Mucosa of descending colon (tissue), 3 donors: ENCODE measurements at regions not wholly inside any gene's neighbourhood (a gene's known extent, or its start where the extent isn't known, plus 50 kb on each side); places are given as distances from the start of the nearest gene placed in this dataset.

Experiments
- ATAC-seq: fragments of 200-7000 bp; cut with Tn5 transposase; one replicate; pipeline ENCODE4 v1.9.1; 2020; ENCODE audit warnings: mild to moderate bottlenecking, moderate library complexity
- DNase-seq, 3 donors: peaks; one replicate each; pipeline ENCODE4 v3.0.0-alpha.2; 2020
- H3K36me3 ChIP-seq: fragments of 200-600 bp; one replicate; pipeline ENCODE4 v1.8.0; 2021; ENCODE audit warnings: low read depth, mild to moderate bottlenecking
- H3K4me1 ChIP-seq: fragments of 200-600 bp; one replicate; pipeline ENCODE4 v1.8.0; 2021; ENCODE audit warnings: low read depth, mild to moderate bottlenecking
- H3K4me3 ChIP-seq: fragments of 200-600 bp; one replicate; pipeline ENCODE4 v1.8.0; 2021; ENCODE audit warnings: mild to moderate bottlenecking
- H3K9me3 ChIP-seq: fragments of 200-600 bp; one replicate; pipeline ENCODE4 v1.8.0; 2021; ENCODE audit warnings: mild to moderate bottlenecking
- intact Hi-C, 2 donors: fragments of 100-400 bp; cut with DNase I in 1 of 2; cut with micrococcal nuclease in 1 of 2; formaldehyde crosslinking; loops; one replicate each; pipeline versions ENCODE4 v1.11.0 to v1.11.1; 2022; cut with DNase I, micrococcal nuclease
- TF ChIP-seq, protein P1 (sequence below): fragments of 200-600 bp; IDR thresholded peaks from one replicate; pipeline ENCODE4 v1.8.0; 2022; ENCODE audit warnings: antibody characterized with exemption, mild to moderate bottlenecking
- donor health status: DM: no; HTN: no; CAD: no; lungs with moderate emphysema.
- donor health status: DM: no; HTN: no; CAD: no.
- donor health status: DM: no; HTN: yes; CAD: no.

DNA sequence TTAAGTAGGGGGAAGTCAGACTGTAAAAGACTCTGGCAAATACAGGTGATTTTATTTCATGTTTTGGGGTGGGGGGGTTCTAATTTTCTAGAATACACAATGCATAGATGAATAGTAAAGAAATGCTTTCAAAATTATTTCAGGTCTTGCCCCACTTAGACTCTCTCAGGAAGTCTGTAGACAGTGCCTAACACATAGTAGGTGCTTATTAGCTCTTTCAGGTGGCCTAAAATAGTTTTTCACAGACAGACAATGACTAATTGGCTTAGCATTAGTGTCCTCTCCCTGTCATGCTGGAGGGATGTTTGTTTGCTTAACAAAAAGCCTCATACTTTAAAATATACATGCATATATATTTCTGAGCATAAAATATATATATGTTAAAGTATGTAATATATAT lies 366.0 kb downstream of the SOX9 start:
- DNase-seq (no peak), ATAC-seq (no peak)
- peaks cover 12% of the 10 kb centered on the region for H3K4me1 ChIP-seq
- no peak overlapping the region for H3K4me3 ChIP-seq
- intact Hi-C loops = no loop called here
- no peaks in the 10 kb centered on the region for H3K9me3 ChIP-seq
- no peaks in the 10 kb centered on the region for H3K36me3 ChIP-seq
- TF ChIP-seq, protein P1, sequence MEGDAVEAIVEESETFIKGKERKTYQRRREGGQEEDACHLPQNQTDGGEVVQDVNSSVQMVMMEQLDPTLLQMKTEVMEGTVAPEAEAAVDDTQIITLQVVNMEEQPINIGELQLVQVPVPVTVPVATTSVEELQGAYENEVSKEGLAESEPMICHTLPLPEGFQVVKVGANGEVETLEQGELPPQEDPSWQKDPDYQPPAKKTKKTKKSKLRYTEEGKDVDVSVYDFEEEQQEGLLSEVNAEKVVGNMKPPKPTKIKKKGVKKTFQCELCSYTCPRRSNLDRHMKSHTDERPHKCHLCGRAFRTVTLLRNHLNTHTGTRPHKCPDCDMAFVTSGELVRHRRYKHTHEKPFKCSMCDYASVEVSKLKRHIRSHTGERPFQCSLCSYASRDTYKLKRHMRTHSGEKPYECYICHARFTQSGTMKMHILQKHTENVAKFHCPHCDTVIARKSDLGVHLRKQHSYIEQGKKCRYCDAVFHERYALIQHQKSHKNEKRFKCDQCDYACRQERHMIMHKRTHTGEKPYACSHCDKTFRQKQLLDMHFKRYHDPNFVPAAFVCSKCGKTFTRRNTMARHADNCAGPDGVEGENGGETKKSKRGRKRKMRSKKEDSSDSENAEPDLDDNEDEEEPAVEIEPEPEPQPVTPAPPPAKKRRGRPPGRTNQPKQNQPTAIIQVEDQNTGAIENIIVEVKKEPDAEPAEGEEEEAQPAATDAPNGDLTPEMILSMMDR = no peak

DNA sequence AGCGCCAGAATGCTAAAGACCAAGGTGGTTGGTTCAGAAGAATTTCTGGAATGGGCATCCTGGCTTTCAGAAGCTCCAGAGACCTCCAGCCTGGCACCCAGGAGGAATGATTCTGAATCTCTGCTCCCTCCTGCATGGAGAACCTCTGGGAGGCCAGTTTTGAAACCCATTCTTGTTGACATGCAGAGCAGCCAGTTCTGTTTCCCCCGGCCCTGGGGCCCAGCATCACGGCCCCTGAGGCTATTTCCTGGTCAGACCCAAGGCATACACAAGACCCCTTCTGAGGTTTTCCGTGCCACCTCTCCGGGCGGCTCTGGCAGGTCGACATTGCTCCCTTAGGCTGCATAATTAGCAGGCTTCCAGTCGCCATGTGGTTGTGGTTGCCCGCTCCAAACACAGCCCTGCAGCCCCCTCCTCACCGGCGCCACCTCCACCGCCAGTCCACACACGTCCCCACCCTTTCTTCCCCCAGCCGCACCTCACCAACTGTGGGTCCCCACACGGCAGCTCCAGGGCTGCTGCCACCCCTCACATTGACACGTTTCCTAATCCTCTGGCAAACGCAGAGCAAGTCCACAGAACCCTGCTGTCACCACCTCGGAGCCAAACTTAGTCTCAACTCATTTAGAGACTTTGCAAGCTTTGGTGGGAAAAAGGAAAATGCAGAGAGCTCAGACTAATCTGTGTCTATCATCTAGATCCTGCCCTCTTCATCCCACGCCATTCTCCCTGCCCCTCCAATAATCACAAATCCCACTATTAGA lies 367.1 kb downstream of the SOX9 start:
- ATAC-seq (no peak), DNase-seq (no peak)
- intact Hi-C loops = no loop called here

DNA sequence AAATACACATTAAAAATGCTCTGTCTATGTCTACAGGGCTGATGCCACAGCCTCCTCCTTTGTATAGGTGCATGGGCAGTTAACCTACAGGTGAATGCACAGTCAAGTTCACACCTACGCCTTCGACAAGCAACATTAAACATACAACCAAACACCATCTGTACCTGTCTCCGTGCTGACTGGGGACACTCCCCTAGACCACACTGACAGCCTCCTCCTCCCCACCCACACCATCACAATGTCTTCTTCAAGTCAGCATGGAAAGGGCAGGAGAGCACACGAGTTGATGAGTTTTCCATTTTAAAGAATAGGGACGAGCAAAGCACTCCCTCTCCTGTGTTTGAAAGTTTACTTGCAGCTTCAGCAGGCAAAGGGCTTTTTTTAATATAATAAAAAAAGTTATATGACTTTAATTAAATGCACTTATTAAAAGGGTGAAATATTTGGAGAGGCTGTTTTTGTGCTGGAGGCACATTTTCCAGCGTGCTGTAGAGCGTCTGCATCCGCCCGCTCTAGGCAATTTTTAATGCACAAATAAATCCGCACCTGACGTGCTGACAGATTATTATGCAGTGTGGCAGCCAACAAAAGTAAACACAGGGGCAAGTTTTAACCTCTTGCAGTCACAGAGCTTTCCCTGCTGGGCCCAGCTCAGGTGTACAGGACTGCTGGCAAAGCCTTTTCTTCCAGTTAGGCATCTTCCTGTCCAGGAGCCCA lies 367.9 kb downstream of the SOX9 start:
- ATAC-seq (peak; percentile 82), DNase-seq (no peak)
- TF ChIP-seq, protein P1 = no peak
- peaks cover 12% of the 10 kb centered on the region for H3K4me1 ChIP-seq
- H3K9me3 ChIP-seq = no peaks in the 10 kb centered on the region
- H3K4me3 ChIP-seq = no peak overlapping the region
- intact Hi-C loops = no loop called here
- no peaks in the 10 kb centered on the region for H3K36me3 ChIP-seq

More for the DNA sequence above, 367.1 kb downstream of the SOX9 start:
- Histone ChIP-seq H3K36me3 (no peaks in the 10 kb centered on the region), H3K4me1 (peaks cover 12% of the 10 kb centered on the region), H3K4me3 (no peak overlapping the region), H3K9me3 (no peaks in the 10 kb centered on the region)
- TF ChIP-seq, protein P1 = no peak

DNA sequence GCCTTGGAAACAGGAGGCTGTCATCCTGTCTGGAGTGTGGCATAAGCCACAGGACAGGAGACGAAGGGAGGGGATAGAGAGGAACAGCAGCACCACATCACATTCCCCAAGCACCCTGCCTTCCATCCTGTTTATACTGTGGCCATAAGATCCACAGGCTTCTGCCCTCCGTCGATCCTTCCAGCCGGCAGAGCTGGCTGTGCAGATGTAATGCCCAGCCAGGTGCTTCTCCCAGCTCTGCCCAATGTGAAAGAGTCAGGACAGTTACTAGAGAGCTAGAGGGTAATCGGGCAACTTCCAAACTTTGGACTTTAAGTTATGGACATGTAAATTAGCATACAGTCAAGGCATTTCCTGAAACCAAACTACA lies 368.4 kb downstream of the SOX9 start:
- peak; percentile 85 for ATAC-seq
- peak in 1 of 3 donors; percentile 54 for DNase-seq
- intact Hi-C loops = no loop called here
- no peaks in the 10 kb centered on the region for H3K36me3 ChIP-seq
- H3K4me3 ChIP-seq = no peak overlapping the region
- TF ChIP-seq, protein P1 = no peak
- peaks cover 13% of the 10 kb centered on the region for H3K4me1 ChIP-seq
- H3K9me3 ChIP-seq = no peaks in the 10 kb centered on the region

DNA sequence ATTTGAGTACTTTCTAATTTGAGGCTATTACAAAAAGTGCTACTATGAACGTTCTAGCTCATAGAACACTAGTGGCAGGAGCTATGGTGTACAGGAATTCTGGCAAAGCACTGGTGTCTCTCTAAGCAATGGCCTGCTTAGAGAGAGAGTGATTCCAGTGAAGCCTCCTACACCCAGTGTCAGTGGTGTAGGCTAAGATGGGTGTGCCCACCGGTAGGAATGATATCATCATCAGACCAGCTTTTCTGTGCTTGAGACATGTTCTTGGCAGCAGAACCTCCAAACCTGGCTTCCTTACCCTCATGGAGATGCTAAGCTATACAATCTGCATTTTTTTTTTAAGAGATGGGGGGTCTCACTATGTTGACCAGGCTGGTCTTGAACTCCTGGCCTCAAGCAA lies 370.3 kb downstream of the SOX9 start:
- peaks cover 21% of the 10 kb centered on the region for H3K4me1 ChIP-seq
- ATAC-seq (no peak), DNase-seq (no peak)
- no peaks in the 10 kb centered on the region for H3K9me3 ChIP-seq
- no peak overlapping the region for H3K4me3 ChIP-seq
- intact Hi-C loops = no loop called here
- H3K36me3 ChIP-seq = no peaks in the 10 kb centered on the region
- TF ChIP-seq, protein P1 = no peak
